ENCODE measurements at regions not wholly inside any gene's neighbourhood (a gene's known extent, or its start where the extent isn't known, plus 50 kb on each side); places are given as distances from the start of the nearest gene placed in this dataset.
"Not testable (repeated sequence)": the region's sequence is repeated elsewhere in the genome, so short reads cannot be mapped to it uniquely, and the experiment has no call there.

DNA sequence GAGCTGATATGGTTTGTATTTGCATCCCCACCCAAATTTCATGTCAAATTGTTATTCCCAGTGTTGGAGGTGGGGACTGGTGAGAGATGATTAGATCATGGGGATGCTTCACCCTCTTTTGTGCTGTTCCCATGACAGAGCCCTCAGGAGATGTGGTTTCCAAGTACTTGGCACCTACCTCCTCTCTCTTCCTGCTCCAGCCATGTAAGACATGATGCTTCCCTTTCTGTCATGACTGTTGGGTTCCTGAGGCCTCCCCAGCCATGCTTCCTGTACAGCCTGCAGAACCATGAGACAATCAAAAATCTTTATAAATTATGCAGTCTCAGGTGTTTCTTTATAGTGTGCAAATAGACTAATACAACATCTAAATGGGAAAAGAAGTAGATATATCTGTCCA lies 754.5 kb downstream of the TMEM121 start:
- H3K9me3 Mint-ChIP-seq: no peaks in the 10 kb centered on the region
- no peak for ATAC-seq
- H3K27ac Mint-ChIP-seq: peak overlapping the region in 1 of 2 donors; percentile 52
- H3K27me3 Mint-ChIP-seq: peaks cover 45% of the 10 kb centered on the region
- peaks cover 20% of the 10 kb centered on the region for H3K4me1 Mint-ChIP-seq
- H3K4me3 Mint-ChIP-seq: no peak overlapping the region
- DNase-seq: no peak

GRCh38 chr14:106286697-106287290 lies 760.4 kb downstream of the TMEM121 start:
- DNase-seq (no peak), ATAC-seq (no peak)
- no peak overlapping the region for H3K27ac Mint-ChIP-seq
- no peaks in the 10 kb centered on the region for H3K9me3 Mint-ChIP-seq
- no peak overlapping the region for H3K4me3 Mint-ChIP-seq
- peaks cover 19% of the 10 kb centered on the region for H3K27me3 Mint-ChIP-seq
- H3K4me1 Mint-ChIP-seq: no peaks in the 10 kb centered on the region

DNA sequence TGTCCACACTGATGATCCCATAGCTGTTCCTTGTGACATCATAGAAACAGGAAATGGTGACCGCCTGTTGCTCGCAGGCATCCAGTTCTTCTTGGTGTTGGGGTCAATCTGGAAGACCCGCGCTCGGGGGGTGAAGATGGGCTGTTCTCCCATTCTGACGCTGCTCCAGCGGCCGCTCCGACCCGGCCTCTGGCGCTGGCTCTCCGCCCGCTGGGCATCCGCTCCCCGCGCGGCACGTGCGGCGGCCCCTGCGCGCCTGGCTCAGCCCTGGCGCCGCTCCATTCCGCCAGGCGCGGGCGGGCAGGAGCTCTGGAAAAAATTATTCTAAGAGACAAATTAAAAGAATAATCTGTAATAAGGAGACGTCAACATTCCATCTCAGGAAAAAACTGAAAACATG lies 761.1 kb downstream of the TMEM121 start:
- Mint-ChIP-seq H3K4me1 (no peaks in the 10 kb centered on the region), H3K27ac (no peak overlapping the region), H3K9me3 (no peaks in the 10 kb centered on the region), H3K4me3 (no peak overlapping the region), H3K27me3 (peaks cover 19% of the 10 kb centered on the region)
- ATAC-seq (no peak), DNase-seq (no peak)

- H3K27me3 Mint-ChIP-seq: peaks cover 45% of the 10 kb centered on the region
- ATAC-seq (no peak), DNase-seq (no peak)
- no peaks in the 10 kb centered on the region for H3K4me1 Mint-ChIP-seq
- H3K4me3 Mint-ChIP-seq: no peak overlapping the region
- no peaks in the 10 kb centered on the region for H3K9me3 Mint-ChIP-seq
- H3K27ac Mint-ChIP-seq: no peak overlapping the region
Measured at GRCh38 chr14:106291626-106292025, 765.2 kb downstream of the TMEM121 start.

DNA sequence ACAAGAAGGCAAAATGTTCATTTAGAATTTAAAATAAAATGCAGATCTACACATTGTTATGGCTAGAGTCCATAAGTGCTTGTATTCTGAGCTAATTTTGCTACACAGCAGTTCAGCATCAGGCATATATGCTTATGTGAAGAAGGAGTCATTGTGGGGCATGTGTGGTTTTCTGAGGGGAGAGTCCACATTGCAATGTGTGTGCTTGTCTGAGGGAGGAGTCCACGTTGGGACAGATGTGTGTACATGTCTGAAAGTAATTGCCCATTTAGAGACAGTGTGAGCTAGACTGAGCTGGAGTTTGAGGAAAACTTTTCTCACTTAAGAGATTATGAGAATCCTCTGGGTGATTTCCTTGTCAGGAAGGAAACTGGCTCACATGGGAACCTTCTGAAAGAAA lies 767.9 kb downstream of the TMEM121 start:
- Mint-ChIP-seq H3K9me3 (no peaks in the 10 kb centered on the region), H3K27ac (no peak overlapping the region), H3K27me3 (peaks cover 52% of the 10 kb centered on the region), H3K4me1 (no peaks in the 10 kb centered on the region), H3K4me3 (no peak overlapping the region)
- ATAC-seq (no peak), DNase-seq (no peak)

GRCh38 chr14:106300951-106301510 lies 774.6 kb downstream of the TMEM121 start:
- Mint-ChIP-seq H3K27ac (peak overlapping the region in 1 of 2 donors; percentile 94), H3K27me3 (peaks cover 34% of the 10 kb centered on the region), H3K4me1 (peaks cover 15% of the 10 kb centered on the region)
- not testable (repeated sequence) for H3K4me3 Mint-ChIP-seq, H3K9me3 Mint-ChIP-seq, ATAC-seq, DNase-seq

GRCh38 chr14:106301609-106302008 lies 775.2 kb downstream of the TMEM121 start:
- peaks cover 33% of the 10 kb centered on the region for H3K27me3 Mint-ChIP-seq
- not testable (repeated sequence) for H3K9me3 Mint-ChIP-seq
- H3K27ac Mint-ChIP-seq: peak overlapping the region in 1 of 2 donors; percentile 94

DNA sequence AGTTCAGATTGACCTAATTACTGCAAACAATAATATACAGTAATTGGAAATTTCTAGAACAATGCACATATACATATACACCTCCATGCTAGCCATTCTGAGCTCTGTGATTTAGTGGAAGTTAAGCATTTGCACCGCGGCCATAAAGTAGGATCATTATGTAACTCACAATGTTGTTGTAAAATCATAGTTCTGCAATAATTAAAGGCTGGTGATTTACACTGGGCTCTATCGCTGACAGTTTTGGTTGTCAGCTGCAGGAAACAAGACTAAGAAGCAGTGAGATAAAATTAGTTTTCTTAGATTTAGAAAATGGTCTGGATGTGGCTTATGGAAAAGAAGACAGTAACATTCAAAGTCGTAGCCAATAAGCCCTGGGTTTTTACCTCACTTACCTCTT lies 776.3 kb downstream of the TMEM121 start:
- Mint-ChIP-seq H3K27ac (no peak overlapping the region), H3K27me3 (peaks cover 31% of the 10 kb centered on the region), H3K4me1 (peaks cover 15% of the 10 kb centered on the region), H3K9me3 (no peaks in the 10 kb centered on the region), H3K4me3 (no peak overlapping the region)
- ATAC-seq: no peak
- no peak for DNase-seq

More at GRCh38 chr14:106301609-106302008, 775.2 kb downstream of the TMEM121 start:
- not testable (repeated sequence) for ATAC-seq, DNase-seq, H3K4me3 Mint-ChIP-seq
- H3K4me1 Mint-ChIP-seq: peaks cover 15% of the 10 kb centered on the region

- H3K27me3 Mint-ChIP-seq: peaks cover 36% of the 10 kb centered on the region
- H3K27ac Mint-ChIP-seq: no peak overlapping the region
- H3K9me3 Mint-ChIP-seq: peaks cover 0 to 5% of the 10 kb centered on the region in 2 donors
- no peak for ATAC-seq
- H3K4me3 Mint-ChIP-seq: no peak overlapping the region
- peaks cover 15% of the 10 kb centered on the region for H3K4me1 Mint-ChIP-seq
- no peak for DNase-seq
Measured at GRCh38 chr14:106304271-106304670, 777.9 kb downstream of the TMEM121 start.

GRCh38 chr14:106308839-106309389 lies 782.5 kb downstream of the TMEM121 start:
- Mint-ChIP-seq H3K4me1 (no peaks in the 10 kb centered on the region), H3K27ac (no peak overlapping the region), H3K9me3 (peaks cover 0 to 7% of the 10 kb centered on the region in 2 donors), H3K27me3 (peaks cover 38% of the 10 kb centered on the region), H3K4me3 (no peak overlapping the region)
- peak; percentile 93 to 98 for DNase-seq
- peak; percentile 99 for ATAC-seq

GRCh38 chr14:106309423-106309822 lies 783.0 kb downstream of the TMEM121 start:
- H3K9me3 Mint-ChIP-seq: peaks cover 0 to 7% of the 10 kb centered on the region in 2 donors
- ATAC-seq (no peak), DNase-seq (no peak)
- H3K27me3 Mint-ChIP-seq: peaks cover 37% of the 10 kb centered on the region
- H3K27ac Mint-ChIP-seq: no peak overlapping the region
- no peaks in the 10 kb centered on the region for H3K4me1 Mint-ChIP-seq
- H3K4me3 Mint-ChIP-seq: no peak overlapping the region

- Mint-ChIP-seq H3K27me3 (peaks cover 7% of the 10 kb centered on the region), H3K9me3 (no peaks in the 10 kb centered on the region), H3K4me3 (no peak overlapping the region), H3K4me1 (no peaks in the 10 kb centered on the region), H3K27ac (no peak overlapping the region)
- no peak for ATAC-seq
- no peak for DNase-seq
Measured at GRCh38 chr14:106315436-106315835, 789.1 kb downstream of the TMEM121 start.

DNA sequence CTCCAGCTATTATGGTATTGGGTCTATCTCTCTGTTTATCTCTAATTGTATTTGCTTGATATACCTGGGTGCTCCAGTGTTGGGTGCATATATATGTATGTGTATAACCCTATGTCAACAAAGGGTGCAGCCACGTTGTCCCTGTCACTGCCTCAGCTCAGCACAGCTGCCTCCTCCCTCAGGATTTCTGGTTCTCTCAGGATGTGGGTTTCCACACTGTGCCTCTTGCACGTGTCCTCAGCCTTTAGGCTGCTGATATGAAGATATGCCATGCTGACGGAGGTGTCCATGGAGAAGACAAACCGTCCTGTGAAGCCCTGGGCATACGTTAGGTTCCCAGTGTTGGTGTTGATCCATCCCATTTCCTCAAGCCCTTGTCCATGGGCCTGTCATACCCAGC lies 791.2 kb downstream of the TMEM121 start:
- H3K4me1 Mint-ChIP-seq: no peaks in the 10 kb centered on the region
- H3K27me3 Mint-ChIP-seq: peaks cover 14% of the 10 kb centered on the region
- H3K9me3 Mint-ChIP-seq: no peaks in the 10 kb centered on the region
- DNase-seq: no peak
- H3K27ac Mint-ChIP-seq: no peak overlapping the region
- no peak overlapping the region for H3K4me3 Mint-ChIP-seq
- no peak for ATAC-seq

DNA sequence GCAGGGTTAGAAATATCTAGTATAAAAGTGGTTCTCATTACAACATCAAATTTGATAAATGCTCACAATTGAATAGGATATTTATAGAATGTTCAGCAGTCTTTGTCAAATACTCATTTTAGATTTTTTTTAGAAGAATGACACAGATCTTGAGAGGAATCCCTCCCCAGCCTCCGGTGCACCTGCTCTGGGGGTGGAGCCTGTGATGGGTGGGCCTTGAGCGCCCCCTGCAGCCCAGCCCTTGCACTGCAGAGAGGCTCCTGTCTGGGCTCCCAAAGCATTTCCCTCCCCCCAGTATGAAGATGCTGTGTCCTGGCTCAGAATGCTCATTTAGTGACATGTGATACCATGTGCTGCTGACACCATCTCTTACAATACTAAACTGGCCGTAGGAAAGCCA lies 792.3 kb downstream of the TMEM121 start:
- no peak overlapping the region for H3K4me3 Mint-ChIP-seq
- H3K4me1 Mint-ChIP-seq: no peaks in the 10 kb centered on the region
- ATAC-seq: no peak
- DNase-seq: peak; percentile 51 to 60
- no peak overlapping the region for H3K27ac Mint-ChIP-seq
- H3K9me3 Mint-ChIP-seq: no peaks in the 10 kb centered on the region
- H3K27me3 Mint-ChIP-seq: peaks cover 22% of the 10 kb centered on the region

DNA sequence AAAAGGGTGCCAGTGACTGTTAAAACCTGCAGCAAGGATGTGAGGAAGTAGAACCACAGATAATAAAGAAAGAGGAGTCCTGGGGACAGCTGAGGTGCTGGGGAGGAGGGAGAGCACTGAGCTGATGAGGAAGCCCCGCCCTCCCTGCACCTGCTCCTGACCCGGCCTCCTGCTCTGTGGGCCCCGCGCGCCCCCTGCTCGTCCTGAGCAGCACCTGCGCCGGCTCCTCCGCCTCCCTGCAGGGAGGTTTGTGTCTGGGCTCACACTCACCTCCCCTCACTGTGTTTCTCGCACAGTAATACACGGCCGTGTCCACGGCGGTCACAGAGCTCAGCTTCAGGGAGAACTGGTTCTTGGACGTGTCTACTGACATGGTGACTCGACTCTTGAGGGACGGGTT lies 797.6 kb downstream of the TMEM121 start:
- H3K9me3 Mint-ChIP-seq, ATAC-seq, H3K4me1 Mint-ChIP-seq, H3K27ac Mint-ChIP-seq, H3K4me3 Mint-ChIP-seq: not testable (repeated sequence)
- DNase-seq: peak in 1 of 2 donors; percentile 17
- H3K27me3 Mint-ChIP-seq: peaks cover 48% of the 10 kb centered on the region

GRCh38 chr14:106327234-106327633 lies 800.9 kb downstream of the TMEM121 start:
- no peak overlapping the region for H3K4me3 Mint-ChIP-seq
- no peak overlapping the region for H3K27ac Mint-ChIP-seq
- ATAC-seq: no peak
- H3K4me1 Mint-ChIP-seq: no peaks in the 10 kb centered on the region
- H3K27me3 Mint-ChIP-seq: peaks cover 60% of the 10 kb centered on the region
- DNase-seq: no peak
- no peaks in the 10 kb centered on the region for H3K9me3 Mint-ChIP-seq

All from stimulated activated naive CD8-positive, alpha-beta T cell treated with anti-CD3 and anti-CD28 coated beads, Interleukin-15, amount 100 ng/mL, for 72 hours (primary cell).